ENCODE measurements at regions not wholly inside any gene's neighbourhood (a gene's known extent, or its start where the extent isn't known, plus 50 kb on each side); places are given as distances from the start of the nearest gene placed in this dataset.

GRCh38 chr5:173785400-173785799 is 102.7 kb upstream of the CPEB4 start:
- TF ChIP-seq CTCF (IDR thresholded peaks at IDR 0.05) (no peak), POLR2A (IDR thresholded peaks at IDR 0.05) (no peak)

Data from heart left ventricle (tissue), 13 donors.